WTC11 (cell line): ENCODE measurements at regions not wholly inside any gene's neighbourhood (a gene's known extent, or its start where the extent isn't known, plus 50 kb on each side); places are given as distances from the start of the nearest gene placed in this dataset.

ENCODE experiments used
- ATAC-seq: fragments of 200-7000 bp; cut with Tn5 transposase; 2 replicates; pipeline ENCODE4 v1.10.0; 2021; ENCODE audit warnings: mild to moderate bottlenecking, moderate library complexity
- CTCF ChIA-PET: fragments of 300-600 bp; sonication (Branson Sonifier 250); formaldehyde crosslinking; loops from one replicate; lab custom pipeline; 2021; ENCODE audit warnings: antibody characterized with exemption; lab: Charles Lee
- POLR2A ChIA-PET: fragments of 350-600 bp; sonication (Branson Sonifier 250); formaldehyde crosslinking; loops from one replicate; lab custom pipeline; 2021; ENCODE audit warnings: antibody characterized with exemption; lab: Charles Lee
- DNase-seq: peaks from one replicate; pipeline ENCODE4 v3.0.0; 2021; ENCODE audit warnings: low spot score
- H3K27ac Mint-ChIP-seq: 2 replicates; pipeline ENCODE4 v1.8.0; 2021; ENCODE audit warnings: mixed read lengths
- H3K27me3 Mint-ChIP-seq: 2 replicates; pipeline ENCODE4 v1.8.0; 2021; ENCODE audit warnings: low read depth, mild to moderate bottlenecking, moderate library complexity, mixed read lengths
- H3K36me3 Mint-ChIP-seq: 2 replicates; pipeline ENCODE4 v1.8.0; 2021; ENCODE audit warnings: mixed read lengths
- H3K4me1 Mint-ChIP-seq: 2 replicates; pipeline ENCODE4 v1.8.0; 2022; ENCODE audit warnings: mixed read lengths
- H3K4me3 Mint-ChIP-seq: 2 replicates; pipeline ENCODE4 v1.8.0; 2021; ENCODE audit warnings: mild to moderate bottlenecking, moderate library complexity, mixed read lengths
- H3K9me3 Mint-ChIP-seq: 2 replicates; pipeline ENCODE4 v1.8.0; 2021; ENCODE audit warnings: mixed read lengths
- ATF6 ChIP-seq: sonication (generic); formaldehyde crosslinking; IDR thresholded peaks from 2 replicates; pipeline ENCODE4 v1.8.1; 2023; ENCODE audit warnings: mild to moderate bottlenecking, missing genetic modification reagents
- CBFB ChIP-seq: sonication (generic); formaldehyde crosslinking; IDR thresholded peaks from 2 replicates; pipeline ENCODE4 v1.8.1; 2022; ENCODE audit warnings: mild to moderate bottlenecking, low read depth, missing genetic modification reagents
- FOXK1 ChIP-seq: sonication (generic); formaldehyde crosslinking; IDR thresholded peaks from 2 replicates; pipeline ENCODE4 v1.8.0; 2022; ENCODE audit warnings: mild to moderate bottlenecking, moderate library complexity, missing genetic modification reagents
- FOXP4 ChIP-seq: sonication (generic); formaldehyde crosslinking; IDR thresholded peaks from 2 replicates; pipeline ENCODE4 v1.8.0; 2022; ENCODE audit warnings: mild to moderate bottlenecking, missing genetic modification reagents
- GRHL2 ChIP-seq: fragments of 250-450 bp; sonication (Bioruptor Pico); IDR thresholded peaks from 2 replicates; pipeline ENCODE4 v1.8.0; 2022; ENCODE audit warnings: mild to moderate bottlenecking, moderate library complexity; ENCODE audit not compliant: insufficient replicate concordance, severe bottlenecking
- MLX ChIP-seq: sonication (generic); formaldehyde crosslinking; IDR thresholded peaks from 2 replicates; pipeline ENCODE4 v1.8.1; 2023; ENCODE audit warnings: mild to moderate bottlenecking, missing genetic modification reagents, moderate library complexity
- NFE2L1 ChIP-seq: sonication (generic); formaldehyde crosslinking; IDR thresholded peaks from 2 replicates; pipeline ENCODE4 v1.8.1; 2023; ENCODE audit warnings: missing genetic modification reagents
- NR2C2 ChIP-seq: sonication (generic); formaldehyde crosslinking; IDR thresholded peaks from 2 replicates; pipeline ENCODE4 v1.8.0; 2022; ENCODE audit warnings: mild to moderate bottlenecking, missing genetic modification reagents
- ZNF396 ChIP-seq: fragments of 250-450 bp; sonication (Bioruptor Pico); IDR thresholded peaks from 2 replicates; pipeline ENCODE4 v1.8.0; 2021; ENCODE audit warnings: mild to moderate bottlenecking, moderate library complexity, borderline replicate concordance
- ZNF416 ChIP-seq: fragments of 250-450 bp; sonication (Bioruptor Pico); IDR thresholded peaks from 2 replicates; pipeline ENCODE4 v1.9.0; 2021; ENCODE audit warnings: mild to moderate bottlenecking, inconsistent platforms
- TF ChIP-seq, protein P1 (sequence below): sonication (generic); formaldehyde crosslinking; IDR thresholded peaks from 2 replicates; pipeline ENCODE4 v1.8.1; 2023; ENCODE audit warnings: mild to moderate bottlenecking, moderate library complexity, missing genetic modification reagents
- TF ChIP-seq, protein P2 (sequence below): sonication (generic); formaldehyde crosslinking; IDR thresholded peaks from 2 replicates; pipeline ENCODE4 v1.8.1; 2022; ENCODE audit warnings: mild to moderate bottlenecking, missing genetic modification reagents, moderate library complexity, borderline replicate concordance
- TF ChIP-seq, protein P3 (sequence below): sonication (generic); formaldehyde crosslinking; IDR thresholded peaks from 2 replicates; pipeline ENCODE4 v1.8.0; 2022; ENCODE audit warnings: missing genetic modification reagents

DNA sequence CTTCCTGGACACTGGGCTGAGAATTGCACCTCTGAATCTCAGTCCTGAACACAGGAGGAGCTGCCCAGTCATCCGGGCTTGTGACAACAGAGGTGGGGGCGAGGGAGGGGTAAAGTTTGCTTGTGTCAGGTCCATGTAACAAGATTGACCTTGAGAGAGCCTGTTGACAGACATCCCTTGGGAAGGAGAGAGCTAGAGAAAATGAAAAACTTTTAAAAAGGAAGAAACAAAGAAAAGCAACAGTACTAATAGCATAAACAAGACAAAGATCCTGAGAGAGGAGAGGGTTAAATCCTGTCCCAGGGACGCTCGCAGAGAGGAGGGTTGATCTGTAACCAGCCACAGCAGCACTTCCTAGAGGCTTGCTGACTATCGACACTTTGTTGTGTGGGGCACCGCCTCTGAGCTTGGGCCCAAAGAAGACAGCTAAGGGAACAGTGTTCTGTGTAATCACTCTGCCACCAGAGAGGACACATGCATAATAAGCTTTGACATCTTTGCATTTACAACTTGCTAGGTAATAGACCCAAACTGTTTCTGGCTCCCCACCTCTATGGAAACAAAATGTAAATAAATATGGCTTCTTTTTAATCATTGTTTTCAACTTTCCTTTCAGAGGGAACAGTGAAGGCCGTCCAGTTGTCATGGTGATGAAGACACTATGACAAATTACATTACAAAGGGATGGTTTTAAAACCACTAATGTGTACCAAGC, 363.7 kb downstream of the CSNK1G3 start:
- peak overlapping the region; percentile 97 for H3K27ac Mint-ChIP-seq
- H3K36me3 Mint-ChIP-seq, result no peaks in the 10 kb centered on the region; the same call in 1 of the 2 replicates
- DNase-seq (peak; percentile 55), ATAC-seq (peak; percentile 88)
- TF ChIP-seq CBFB (CRISPR knock-in tag), result no peak
- TF ChIP-seq FOXP4 (CRISPR knock-in tag), result peak; percentile 62; the same call in 1 of the 2 replicates
- no peak for TF ChIP-seq MLX (CRISPR knock-in tag)
- TF ChIP-seq NR2C2 (CRISPR knock-in tag), result no peak
- TF ChIP-seq ATF6 (CRISPR knock-in tag), result no peak
- TF ChIP-seq NFE2L1 (CRISPR knock-in tag), result peak; percentile 65; the same call in 1 of the 2 replicates
- TF ChIP-seq, protein P1, sequence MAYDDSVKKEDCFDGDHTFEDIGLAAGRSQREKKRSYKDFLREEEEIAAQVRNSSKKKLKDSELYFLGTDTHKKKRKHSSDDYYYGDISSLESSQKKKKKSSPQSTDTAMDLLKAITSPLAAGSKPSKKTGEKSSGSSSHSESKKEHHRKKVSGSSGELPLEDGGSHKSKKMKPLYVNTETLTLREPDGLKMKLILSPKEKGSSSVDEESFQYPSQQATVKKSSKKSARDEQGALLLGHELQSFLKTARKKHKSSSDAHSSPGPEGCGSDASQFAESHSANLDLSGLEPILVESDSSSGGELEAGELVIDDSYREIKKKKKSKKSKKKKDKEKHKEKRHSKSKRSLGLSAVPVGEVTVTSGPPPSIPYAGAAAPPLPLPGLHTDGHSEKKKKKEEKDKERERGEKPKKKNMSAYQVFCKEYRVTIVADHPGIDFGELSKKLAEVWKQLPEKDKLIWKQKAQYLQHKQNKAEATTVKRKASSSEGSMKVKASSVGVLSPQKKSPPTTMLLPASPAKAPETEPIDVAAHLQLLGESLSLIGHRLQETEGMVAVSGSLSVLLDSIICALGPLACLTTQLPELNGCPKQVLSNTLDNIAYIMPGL (CRISPR knock-in tag), result no peak
- no peak for TF ChIP-seq ZNF416
- TF ChIP-seq ZNF396 (CRISPR knock-in tag), result no peak
- peaks cover 74% of the 10 kb centered on the region for H3K4me1 Mint-ChIP-seq
- H3K27me3 Mint-ChIP-seq, result peaks cover 8% of the 10 kb centered on the region; the same call in 1 of the 2 replicates
- peak overlapping the region; percentile 59 for H3K4me3 Mint-ChIP-seq
- ChIA-PET POLR2A (interaction anchor here (0.6 kb wide), 1 partner anchor 1838 kb away, joined by 3 read pairs; no protein-coding TSS in a partner anchor), CTCF (interaction anchor here (0.6 to 1.1 kb wide), 2 partner anchors 204 to 918 kb away, joined by 3 to 6 read pairs; no protein-coding TSS in a partner anchor)
- peaks cover 6% of the 10 kb centered on the region for H3K9me3 Mint-ChIP-seq

DNA sequence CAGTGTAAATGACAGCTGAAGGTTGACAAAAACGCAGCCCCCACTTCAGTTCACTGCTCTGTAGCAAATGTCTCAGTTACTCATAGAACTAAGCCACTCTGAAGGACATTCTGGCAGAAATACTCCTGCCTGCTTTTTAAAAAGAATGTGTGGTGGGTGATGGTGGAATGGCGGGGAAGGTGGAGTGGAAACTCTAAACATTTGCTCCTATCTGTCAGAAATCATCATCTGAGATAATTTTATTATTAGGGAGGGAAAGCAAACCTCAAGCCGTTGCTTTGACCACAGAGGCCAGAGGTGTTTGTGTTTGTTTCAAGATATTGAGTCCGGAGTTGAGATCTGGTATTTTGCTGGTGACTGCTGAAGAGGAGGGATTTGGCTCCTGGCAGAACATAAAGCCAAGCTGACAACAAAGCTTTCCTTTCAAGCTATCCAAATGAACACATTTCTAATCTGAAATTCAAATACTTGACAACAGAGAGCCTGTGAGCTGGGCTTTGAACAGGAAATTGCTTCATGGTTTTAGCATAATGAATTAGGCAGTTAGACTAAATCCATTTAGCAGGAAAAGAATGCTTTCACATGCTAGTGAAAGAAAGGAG, 362.7 kb downstream of the CSNK1G3 start:
- POLR2A ChIA-PET, result no interaction called here
- Mint-ChIP-seq H3K36me3 (no peaks in the 10 kb centered on the region; the same call in 1 of the 2 replicates), H3K27ac (peak overlapping the region; percentile 97), H3K27me3 (peaks cover 8% of the 10 kb centered on the region; the same call in 1 of the 2 replicates), H3K9me3 (peaks cover 9% of the 10 kb centered on the region), H3K4me3 (peak overlapping the region; percentile 59), H3K4me1 (peaks cover 69% of the 10 kb centered on the region)
- ATAC-seq, result 0 out of 2 replicates have a peak, but pooled peaks have one; percentile 6
- no peak for DNase-seq
- TF ChIP-seq CBFB (CRISPR knock-in tag), result no peak
- TF ChIP-seq FOXK1, result 0 out of 2 replicates have a peak, but pooled peaks have one; percentile 28
- CTCF ChIA-PET, result interaction anchor here (1.4 kb wide), 1 partner anchor 17 kb away, joined by 3 read pairs; no protein-coding TSS in a partner anchor

- peak overlapping the region; percentile 95 for H3K27ac Mint-ChIP-seq
- POLR2A ChIA-PET, result no interaction called here
- no peak for TF ChIP-seq FOXP4 (CRISPR knock-in tag)
- no peak for TF ChIP-seq GRHL2 (CRISPR knock-in tag)
- TF ChIP-seq, protein P2, sequence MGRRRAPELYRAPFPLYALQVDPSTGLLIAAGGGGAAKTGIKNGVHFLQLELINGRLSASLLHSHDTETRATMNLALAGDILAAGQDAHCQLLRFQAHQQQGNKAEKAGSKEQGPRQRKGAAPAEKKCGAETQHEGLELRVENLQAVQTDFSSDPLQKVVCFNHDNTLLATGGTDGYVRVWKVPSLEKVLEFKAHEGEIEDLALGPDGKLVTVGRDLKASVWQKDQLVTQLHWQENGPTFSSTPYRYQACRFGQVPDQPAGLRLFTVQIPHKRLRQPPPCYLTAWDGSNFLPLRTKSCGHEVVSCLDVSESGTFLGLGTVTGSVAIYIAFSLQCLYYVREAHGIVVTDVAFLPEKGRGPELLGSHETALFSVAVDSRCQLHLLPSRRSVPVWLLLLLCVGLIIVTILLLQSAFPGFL (CRISPR knock-in tag), result no peak
- TF ChIP-seq, protein P3, sequence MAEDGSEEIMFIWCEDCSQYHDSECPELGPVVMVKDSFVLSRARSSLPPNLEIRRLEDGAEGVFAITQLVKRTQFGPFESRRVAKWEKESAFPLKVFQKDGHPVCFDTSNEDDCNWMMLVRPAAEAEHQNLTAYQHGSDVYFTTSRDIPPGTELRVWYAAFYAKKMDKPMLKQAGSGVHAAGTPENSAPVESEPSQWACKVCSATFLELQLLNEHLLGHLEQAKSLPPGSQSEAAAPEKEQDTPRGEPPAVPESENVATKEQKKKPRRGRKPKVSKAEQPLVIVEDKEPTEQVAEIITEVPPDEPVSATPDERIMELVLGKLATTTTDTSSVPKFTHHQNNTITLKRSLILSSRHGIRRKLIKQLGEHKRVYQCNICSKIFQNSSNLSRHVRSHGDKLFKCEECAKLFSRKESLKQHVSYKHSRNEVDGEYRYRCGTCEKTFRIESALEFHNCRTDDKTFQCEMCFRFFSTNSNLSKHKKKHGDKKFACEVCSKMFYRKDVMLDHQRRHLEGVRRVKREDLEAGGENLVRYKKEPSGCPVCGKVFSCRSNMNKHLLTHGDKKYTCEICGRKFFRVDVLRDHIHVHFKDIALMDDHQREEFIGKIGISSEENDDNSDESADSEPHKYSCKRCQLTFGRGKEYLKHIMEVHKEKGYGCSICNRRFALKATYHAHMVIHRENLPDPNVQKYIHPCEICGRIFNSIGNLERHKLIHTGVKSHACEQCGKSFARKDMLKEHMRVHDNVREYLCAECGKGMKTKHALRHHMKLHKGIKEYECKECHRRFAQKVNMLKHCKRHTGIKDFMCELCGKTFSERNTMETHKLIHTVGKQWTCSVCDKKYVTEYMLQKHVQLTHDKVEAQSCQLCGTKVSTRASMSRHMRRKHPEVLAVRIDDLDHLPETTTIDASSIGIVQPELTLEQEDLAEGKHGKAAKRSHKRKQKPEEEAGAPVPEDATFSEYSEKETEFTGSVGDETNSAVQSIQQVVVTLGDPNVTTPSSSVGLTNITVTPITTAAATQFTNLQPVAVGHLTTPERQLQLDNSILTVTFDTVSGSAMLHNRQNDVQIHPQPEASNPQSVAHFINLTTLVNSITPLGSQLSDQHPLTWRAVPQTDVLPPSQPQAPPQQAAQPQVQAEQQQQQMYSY (CRISPR knock-in tag), result no peak
Measured at GRCh38 chr5:123873846-123874245, 361.9 kb downstream of the CSNK1G3 start.

More at GRCh38 chr5:123873846-123874245, 361.9 kb downstream of the CSNK1G3 start:
- Mint-ChIP-seq H3K4me1 (peaks cover 60% of the 10 kb centered on the region), H3K4me3 (no peak overlapping the region), H3K27me3 (peaks cover 8% of the 10 kb centered on the region; the same call in 1 of the 2 replicates), H3K36me3 (no peaks in the 10 kb centered on the region; the same call in 1 of the 2 replicates), H3K9me3 (peaks cover 9% of the 10 kb centered on the region)
- ATAC-seq (no peak), DNase-seq (no peak)
- CTCF ChIA-PET, result interaction anchor here (1.4 kb wide), 1 partner anchor 17 kb away, joined by 3 read pairs; no protein-coding TSS in a partner anchor
